GM12878 (cell line): ENCODE measurements at regions not wholly inside any gene's neighbourhood (a gene's known extent, or its start where the extent isn't known, plus 50 kb on each side); places are given as distances from the start of the nearest gene placed in this dataset.

Source experiments
- ATAC-seq: fragments of 200-7000 bp; cut with Tn5 transposase; 3 replicates; pipeline ENCODE4 v1.9.1; 2020; ENCODE audit warnings: mild to moderate bottlenecking, moderate library complexity
- BruUV-seq: library from RNA; stranded (reverse); fragments of 400-500 nt; replicated peaks from 2 replicates; lab custom pipeline; 2021; lab: Mats Ljungman, UMichigan
- CTCF ChIA-PET: fragments of 300-600 bp; sonication (Branson Sonifier 250); formaldehyde crosslinking; extraction: SDS; loops from one replicate; lab custom pipeline; 2021; ENCODE audit warnings: inconsistent platforms; lab: Yijun Ruan, JAX
- POLR2A ChIA-PET: fragments of 350-600 bp; formaldehyde crosslinking; extraction: SDS; loops from one replicate; lab custom pipeline; 2021; ENCODE audit warnings: inconsistent platforms; lab: Charles Lee
- RAD21 ChIA-PET: fragments of 300-600 bp; sonication (Branson Sonifier 250); formaldehyde crosslinking; loops from one replicate; lab custom pipeline; 2023; ENCODE audit warnings: antibody characterized with exemption; ENCODE audit not compliant: unreplicated experiment; lab: Charles Lee
- SMC1A ChIA-PET: fragments of 300-600 bp; sonication (Branson Sonifier 250); formaldehyde crosslinking; loops from one replicate; lab custom pipeline; 2023; ENCODE audit not compliant: unreplicated experiment, uncharacterized antibody; lab: Charles Lee
- DNase-seq: peaks from one replicate; pipeline ENCODE4 v3.0.0-alpha.2; 2011; ENCODE audit warnings: low read depth, low spot score
- FAIRE-seq: peaks from 3 replicates; lab custom pipeline; 2011; peaks lifted over from hg19 to GRCh38; lab: Jason Lieb, UNC
- H2AFZ ChIP-seq: 2 replicates; pipeline ENCODE4 v1.6.0; 2011; ENCODE audit warnings: low read depth, low read length, control low read depth; ENCODE audit not compliant: control insufficient read depth
- H3K27ac ChIP-seq: 2 replicates; pipeline ENCODE4 v1.5.1; 2011; ENCODE audit warnings: control low read depth; ENCODE audit not compliant: control insufficient read depth, insufficient read depth
- H3K27me3 ChIP-seq, 2 experiments: replicated peaks in 1 of 2; 2 replicates each; pipeline versions ENCODE4 v1.6.0 to v1.6.1; 2011; ENCODE audit warnings: low read length in 1 of 2; ENCODE audit not compliant: control insufficient read depth in 2 of 2, insufficient read depth in 2 of 2
- H3K36me3 ChIP-seq, 2 experiments: 2 replicates each; pipeline ENCODE4 v1.5.1; 2011; ENCODE audit warnings: low read length in 1 of 2; ENCODE audit not compliant: control insufficient read depth in 2 of 2, insufficient read depth in 2 of 2
- H3K4me1 ChIP-seq: 2 replicates; pipeline ENCODE4 v1.6.1; 2011; ENCODE audit warnings: mild to moderate bottlenecking, low read length, moderate library complexity, mixed read lengths; ENCODE audit not compliant: control insufficient read depth, insufficient read depth
- H3K4me2 ChIP-seq: 2 replicates; pipeline ENCODE4 v1.6.0; 2011; ENCODE audit warnings: control low read depth; ENCODE audit not compliant: control insufficient read depth, insufficient read depth
- H3K4me3 ChIP-seq: fragments of 200-600 bp; sonication (generic); 2 replicates; pipeline ENCODE4 v1.5.1; 2016
- H3K79me2 ChIP-seq: 2 replicates; pipeline ENCODE4 v1.6.0; 2011; ENCODE audit warnings: low read length; ENCODE audit not compliant: control insufficient read depth, insufficient read depth
- H3K9ac ChIP-seq: 2 replicates; pipeline ENCODE4 v1.8.0; 2011; ENCODE audit warnings: low read length, control low read depth, mixed read lengths; ENCODE audit not compliant: control insufficient read depth, insufficient read depth
- H3K9me3 ChIP-seq: replicated peaks from 3 replicates; pipeline ENCODE4 v1.5.1; 2011; ENCODE audit warnings: mild to moderate bottlenecking, low read length; ENCODE audit not compliant: control insufficient read depth, insufficient read depth
- H4K20me1 ChIP-seq: 2 replicates; pipeline ENCODE4 v1.6.0; 2011; ENCODE audit not compliant: control insufficient read depth, insufficient read depth
- CHD4 ChIP-seq: fragments of 200-600 bp; sonication (generic); IDR thresholded peaks from 2 replicates; pipeline ENCODE4 v1.6.1; 2016; ENCODE audit warnings: mild to moderate bottlenecking
- DPF2 ChIP-seq: fragments of 450-650 bp; IDR thresholded peaks from 2 replicates; pipeline ENCODE4 v1.6.1; 2017; ENCODE audit warnings: mild to moderate bottlenecking
- EED ChIP-seq: sonication (generic); IDR thresholded peaks from 2 replicates; pipeline ENCODE4 v1.6.1; 2016; ENCODE audit warnings: antibody characterized with exemption, low read depth
- EGR1 ChIP-seq, 2 experiments: IDR thresholded peaks; 1 replicate in 1 of 2; 2 replicates in 1 of 2; pipeline ENCODE4 v1.6.1; 2011 to 2012; ENCODE audit warnings: low read depth in 2 of 2, low read length in 2 of 2, borderline replicate concordance in 1 of 2, mild to moderate bottlenecking in 1 of 2, moderate library complexity in 1 of 2
- EP300 ChIP-seq, 2 experiments: fragments of 150-350 bp in 1 of 2; IDR thresholded peaks; 2 replicates each; pipeline ENCODE4 v1.6.1; 2011 to 2012; ENCODE audit warnings: low read depth in 2 of 2, low read length in 2 of 2, borderline replicate concordance in 1 of 2, improper control_type of control experiment in 1 of 2, inconsistent platforms in 1 of 2; ENCODE audit not compliant: control insufficient read depth in 1 of 2
- ETV6 ChIP-seq, 2 experiments: fragments of 450-650 bp in 1 of 2; IDR thresholded peaks in 1 of 2; conservative IDR thresholded peaks in 1 of 2; 2 replicates each; pipeline ENCODE4 v1.6.1; 2014; ENCODE audit warnings: antibody characterized with exemption in 1 of 2, borderline replicate concordance in 1 of 2, low read depth in 1 of 2, mild to moderate bottlenecking in 1 of 2, moderate library complexity in 1 of 2
- IKZF2 ChIP-seq, 2 experiments: fragments of 450-650 bp; IDR thresholded peaks; 2 replicates each; pipeline ENCODE4 v1.6.1; 2017; ENCODE audit warnings: mild to moderate bottlenecking in 2 of 2, moderate library complexity in 2 of 2
- KLF5 ChIP-seq: fragments of 450-650 bp; IDR thresholded peaks from 2 replicates; pipeline ENCODE4 v1.6.1; 2014; ENCODE audit warnings: mild to moderate bottlenecking; ENCODE audit not compliant: partially characterized antibody
- MEF2A ChIP-seq: IDR thresholded peaks from 2 replicates; pipeline ENCODE4 v1.6.1; 2011; ENCODE audit warnings: low read depth, mild to moderate bottlenecking, low read length, moderate library complexity; ENCODE audit not compliant: insufficient read depth
- NR2C2 ChIP-seq: IDR thresholded peaks from 2 replicates; pipeline ENCODE4 v1.6.1; 2011; ENCODE audit warnings: borderline replicate concordance, low read depth; ENCODE audit not compliant: control insufficient read depth, insufficient read length
- PAX8 ChIP-seq: fragments of 450-650 bp; IDR thresholded peaks from 2 replicates; pipeline ENCODE4 v1.6.1; 2017; ENCODE audit warnings: mild to moderate bottlenecking, moderate library complexity
- RAD21 ChIP-seq: IDR thresholded peaks from 2 replicates; pipeline ENCODE4 v1.6.1; 2011; ENCODE audit warnings: mild to moderate bottlenecking, low read depth, low read length, moderate library complexity; ENCODE audit not compliant: insufficient read depth
- RELA ChIP-seq: fragments of 450-650 bp; IDR thresholded peaks from 2 replicates; pipeline ENCODE4 v1.8.0; 2014; ENCODE audit warnings: borderline replicate concordance; ENCODE audit not compliant: partially characterized antibody
- RFX5 ChIP-seq: IDR thresholded peaks from 2 replicates; pipeline ENCODE4 v1.6.1; 2011; ENCODE audit warnings: low read depth, low read length, improper control_type of control experiment
- SMAD1 ChIP-seq: fragments of 450-650 bp; IDR thresholded peaks from 2 replicates; pipeline ENCODE4 v1.6.1; 2018; ENCODE audit warnings: mild to moderate bottlenecking, low read depth; ENCODE audit not compliant: partially characterized antibody
- SMC3 ChIP-seq: IDR thresholded peaks from 2 replicates; pipeline ENCODE4 v1.6.1; 2011; ENCODE audit warnings: low read length, improper control_type of control experiment, borderline replicate concordance
- SPI1 ChIP-seq: IDR thresholded peaks from 2 replicates; pipeline ENCODE4 v1.6.1; 2011; ENCODE audit warnings: low read depth, mild to moderate bottlenecking, low read length, moderate library complexity, borderline replicate concordance; ENCODE audit not compliant: insufficient read depth
- SREBF1 ChIP-seq: IDR thresholded peaks from 2 replicates; pipeline ENCODE4 v1.6.1; 2012; ENCODE audit warnings: mild to moderate bottlenecking, low read length
- TBL1XR1 ChIP-seq: IDR thresholded peaks from 2 replicates; pipeline ENCODE4 v1.6.1; 2012; ENCODE audit warnings: low read depth, low read length, improper control_type of control experiment
- WRNIP1 ChIP-seq: IDR thresholded peaks from 2 replicates; pipeline ENCODE4 v1.6.1; 2011; ENCODE audit warnings: low read depth, low read length, improper control_type of control experiment, borderline replicate concordance
- ZNF207 ChIP-seq: fragments of 450-650 bp; IDR thresholded peaks from 2 replicates; pipeline ENCODE4 v1.6.1; 2014; ENCODE audit warnings: antibody characterized with exemption, mild to moderate bottlenecking, borderline replicate concordance
- ZSCAN29 ChIP-seq: fragments of 450-650 bp; IDR thresholded peaks from 2 replicates; pipeline ENCODE4 v1.6.1; 2017; ENCODE audit warnings: mild to moderate bottlenecking, moderate library complexity
- WGBS: methylation state at CpG from one replicate; pipeline ENCODE4 v1.1.6; 2016; ENCODE audit warnings: low lambda C conversion rate; ENCODE audit not compliant: insufficient replicate concordance, insufficient coverage; ENCODE audit errors: missing lambda C conversion rate; 5-methylcytosine and 5-hydroxymethylcytosine counted together
- in situ Hi-C: fragments of 300-500 bp; cut with MboI; formaldehyde crosslinking; loops from 9 replicates; pipeline ENCODE4 v1.14.3; 2018; ENCODE audit warnings: mixed read lengths
- intact Hi-C: fragments of 100-400 bp; cut with micrococcal nuclease; formaldehyde crosslinking; loops from one replicate; pipeline ENCODE4 v1.14.2; 2022; ENCODE audit not compliant: unreplicated experiment
- TF ChIP-seq, protein P1 (sequence below), 3 experiments: IDR thresholded peaks in 2 of 3; conservative IDR thresholded peaks in 1 of 3; 2 replicates each; pipeline ENCODE4 v1.5.1; 2011; ENCODE audit warnings: low read depth in 3 of 3, low read length in 3 of 3, mild to moderate bottlenecking in 3 of 3, control low read depth in 2 of 3, moderate library complexity in 2 of 3, inconsistent platforms in 1 of 3, mixed read lengths in 1 of 3; ENCODE audit not compliant: control insufficient read depth in 2 of 3, insufficient read depth in 1 of 3; ENCODE audit errors: extremely low read depth in 1 of 3

DNA sequence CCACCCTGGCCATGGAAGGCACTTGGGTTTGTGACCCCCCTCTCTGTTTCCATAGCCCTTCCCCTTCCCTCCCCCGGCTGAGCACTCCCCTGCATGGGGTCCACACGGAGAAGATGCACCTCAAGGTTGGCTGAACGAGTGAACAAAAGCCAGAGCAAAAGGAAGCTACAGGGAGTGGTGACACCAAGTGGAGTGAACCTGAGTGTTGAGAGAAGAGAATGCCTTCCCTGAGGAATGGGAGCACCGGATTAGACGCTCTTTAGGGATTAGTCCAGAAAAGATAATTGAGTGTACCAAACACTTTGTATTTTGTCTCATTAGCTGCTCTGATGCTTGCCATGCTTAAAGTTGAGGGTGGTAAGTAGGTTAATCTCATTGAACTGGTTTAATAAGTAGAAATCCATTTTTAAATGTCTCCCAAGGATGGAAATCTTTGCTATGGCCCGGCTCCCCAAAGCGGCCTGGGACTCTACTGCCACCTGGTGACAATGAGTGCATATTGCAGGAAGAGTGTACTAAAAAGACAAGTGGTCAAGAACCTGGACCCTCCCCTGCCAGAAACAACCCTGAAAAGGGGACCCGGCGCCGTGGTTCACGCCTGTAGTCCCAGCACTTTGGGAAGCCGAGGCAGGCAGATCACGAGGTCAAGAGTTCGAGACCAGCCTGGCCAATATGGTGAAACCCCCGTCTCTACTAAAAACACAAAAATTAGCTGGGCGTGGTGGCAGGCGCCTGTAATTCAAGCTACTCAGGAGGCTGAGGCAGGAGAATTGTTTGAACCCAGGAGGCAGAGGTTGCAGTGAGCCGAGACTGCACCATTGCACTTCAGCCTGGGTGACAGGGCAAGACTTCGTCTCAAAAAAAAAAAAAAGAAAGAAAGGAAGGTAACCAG, 150.6 kb upstream of the ZC3H12A start:
- SMC1A ChIA-PET = interaction anchor here (0.6 to 1.3 kb wide), 5 partner anchors 9 to 497 kb away, joined by 3 to 5 read pairs (median 3); no protein-coding TSS in a partner anchor
- WGBS = 28% methylated on average over 18 of the region's 19 CpGs
- no peaks in the 10 kb centered on the region; a peak in 1 of 4 replicates for H3K27me3 ChIP-seq
- H3K4me2 ChIP-seq = no peak overlapping the region
- H3K36me3 ChIP-seq = no peaks in the 10 kb centered on the region
- BruUV-seq = no TSS peak
- no peaks in the 10 kb centered on the region for H3K4me1 ChIP-seq
- no peak for DNase-seq
- RAD21 ChIA-PET = interaction anchor here (0.6 to 1.3 kb wide), 7 partner anchors 90 to 807 kb away, joined by 3 to 4 read pairs (median 3); no protein-coding TSS in a partner anchor
- in situ Hi-C loops (loop anchor here (5.0 kb wide), 1 partner anchor 616 kb away; no protein-coding TSS in a partner anchor), intact Hi-C loops (loop anchor here (1.0 to 10.0 kb wide), 4 partner anchors 149 to 749 kb away; no protein-coding TSS in a partner anchor)
- H3K9ac ChIP-seq = no peak overlapping the region
- FAIRE-seq = peak; percentile 52
- CTCF ChIA-PET = interaction anchor here (0.6 to 1.3 kb wide), 15 partner anchors 8 to 748 kb away, joined by 3 to 5 read pairs (median 3); no protein-coding TSS in a partner anchor
- H4K20me1 ChIP-seq = no peaks in the 10 kb centered on the region
- POLR2A ChIA-PET = no interaction called here
- no peak overlapping the region for H3K27ac ChIP-seq
- no peaks in the 10 kb centered on the region; the same call in 2 of the 3 replicates for H3K9me3 ChIP-seq
- no peak overlapping the region for H3K4me3 ChIP-seq
- ATAC-seq = no peak
- H2AFZ ChIP-seq = no peak overlapping the region
- no peaks in the 10 kb centered on the region for H3K79me2 ChIP-seq
- TF ChIP-seq IKZF2 (IDR thresholded peaks at IDR 0.05) = no peak
- TF ChIP-seq DPF2 = no peak
- no peak for TF ChIP-seq PAX8
- TF ChIP-seq SMC3 = peak; percentile 88
- no peak for TF ChIP-seq EP300 (IDR thresholded peaks at IDR 0.05; ENCODE audit: borderline replicate concordance in 1 of 2, control insufficient read depth in 1 of 2, low read depth in 2 of 2, low read length in 2 of 2)
- no peak for TF ChIP-seq RFX5
- no peak for TF ChIP-seq ETV6 (conservative IDR thresholded peaks at IDR 0.05 in 1 of 2, IDR thresholded peaks at IDR 0.05 in 1 of 2; ENCODE audit: borderline replicate concordance in 1 of 2, low read depth in 1 of 2)
- TF ChIP-seq ZSCAN29 = no peak
- TF ChIP-seq SMAD1 = no peak
- TF ChIP-seq CHD4 = no peak
- TF ChIP-seq SREBF1 = no peak
- no peak for TF ChIP-seq EGR1 (IDR thresholded peaks at IDR 0.05; ENCODE audit: borderline replicate concordance in 1 of 2, low read depth in 2 of 2, low read length in 2 of 2)
- no peak for TF ChIP-seq NR2C2
- no peak for TF ChIP-seq KLF5
- no peak for TF ChIP-seq ZNF207
- no peak for TF ChIP-seq RELA
- TF ChIP-seq MEF2A = no peak
- TF ChIP-seq EED = no peak
- TF ChIP-seq SPI1 = no peak
- peak; percentile 89 for TF ChIP-seq RAD21
- TF ChIP-seq WRNIP1 = no peak
- no peak for TF ChIP-seq TBL1XR1
- TF ChIP-seq, protein P1, sequence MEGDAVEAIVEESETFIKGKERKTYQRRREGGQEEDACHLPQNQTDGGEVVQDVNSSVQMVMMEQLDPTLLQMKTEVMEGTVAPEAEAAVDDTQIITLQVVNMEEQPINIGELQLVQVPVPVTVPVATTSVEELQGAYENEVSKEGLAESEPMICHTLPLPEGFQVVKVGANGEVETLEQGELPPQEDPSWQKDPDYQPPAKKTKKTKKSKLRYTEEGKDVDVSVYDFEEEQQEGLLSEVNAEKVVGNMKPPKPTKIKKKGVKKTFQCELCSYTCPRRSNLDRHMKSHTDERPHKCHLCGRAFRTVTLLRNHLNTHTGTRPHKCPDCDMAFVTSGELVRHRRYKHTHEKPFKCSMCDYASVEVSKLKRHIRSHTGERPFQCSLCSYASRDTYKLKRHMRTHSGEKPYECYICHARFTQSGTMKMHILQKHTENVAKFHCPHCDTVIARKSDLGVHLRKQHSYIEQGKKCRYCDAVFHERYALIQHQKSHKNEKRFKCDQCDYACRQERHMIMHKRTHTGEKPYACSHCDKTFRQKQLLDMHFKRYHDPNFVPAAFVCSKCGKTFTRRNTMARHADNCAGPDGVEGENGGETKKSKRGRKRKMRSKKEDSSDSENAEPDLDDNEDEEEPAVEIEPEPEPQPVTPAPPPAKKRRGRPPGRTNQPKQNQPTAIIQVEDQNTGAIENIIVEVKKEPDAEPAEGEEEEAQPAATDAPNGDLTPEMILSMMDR (IDR thresholded peaks at IDR 0.05 in 2 of 3, conservative IDR thresholded peaks at IDR 0.05 in 1 of 3; ENCODE audit: control insufficient read depth in 2 of 3, extremely low read depth in 1 of 3, insufficient read depth in 1 of 3, low read depth in 3 of 3, low read length in 3 of 3) = peak; percentile 68 to 87 (median 74)
